Transverse colon (tissue), 4 donors: ENCODE measurements at regions not wholly inside any gene's neighbourhood (a gene's known extent, or its start where the extent isn't known, plus 50 kb on each side); places are given as distances from the start of the nearest gene placed in this dataset.

ENCODE experiments used
- DNase-seq: peaks from one replicate; pipeline ENCODE4 v3.0.0-alpha.2; 2019
- H3K27ac ChIP-seq, 4 donors: fragments of 200-600 bp; sonication (generic); 2 replicates each; pipeline ENCODE4 v1.5.1; 2016 to 2018; ENCODE audit warnings: inconsistent platforms in 4 of 4
- H3K27me3 ChIP-seq: fragments of 200-600 bp; sonication (generic); 2 replicates; pipeline ENCODE4 v1.5.1; 2017; ENCODE audit warnings: inconsistent platforms
- H3K36me3 ChIP-seq, 4 donors: fragments of 200-600 bp; sonication (generic); 2 replicates each; pipeline ENCODE4 v1.5.1; 2017 to 2019; ENCODE audit warnings: inconsistent platforms in 4 of 4
- H3K4me1 ChIP-seq, 4 donors: fragments of 200-600 bp; sonication (generic); 2 replicates each; pipeline ENCODE4 v1.5.1; 2017 to 2020; ENCODE audit warnings: inconsistent platforms in 4 of 4
- H3K4me3 ChIP-seq, 4 donors: fragments of 200-600 bp; sonication (generic); 1 replicate in 1 of 4; 2 replicates in 3 of 4; pipeline versions ENCODE4 v1.5.1 to v1.6.1; 2017 to 2019; ENCODE audit warnings: inconsistent platforms in 4 of 4
- H3K9me3 ChIP-seq, 2 donors: fragments of 200-600 bp; sonication (generic); 2 replicates each; pipeline ENCODE4 v1.5.1; 2017 to 2019; ENCODE audit warnings: inconsistent platforms in 2 of 2
- EP300 ChIP-seq: sonication (generic); formaldehyde crosslinking; IDR thresholded peaks from one replicate; pipeline ENCODE4 v1.6.1; 2017; ENCODE audit warnings: antibody characterized with exemption, low read depth
- POLR2A ChIP-seq: fragments of 450-650 bp; IDR thresholded peaks from one replicate; pipeline ENCODE4 v1.6.1; 2016; ENCODE audit warnings: antibody characterized with exemption, mild to moderate bottlenecking, moderate library complexity
- POLR2AphosphoS5 ChIP-seq, 3 donors: sonication (generic); formaldehyde crosslinking; IDR thresholded peaks; one replicate each; pipeline ENCODE4 v1.6.1; 2016; ENCODE audit warnings: antibody characterized with exemption in 3 of 3
- WGBS, 2 donors: methylation state at CpG; one replicate each; pipeline ENCODE4 v1.1.5; 2018; ENCODE audit warnings: low coverage in 1 of 2; 5-methylcytosine and 5-hydroxymethylcytosine counted together
- in situ Hi-C, 4 donors: fragments of 200-750 bp; cut with MboI; loops; one replicate each; pipeline versions ENCODE4 v1.15.0 to v1.15.1; 2017; ENCODE audit warnings: low sequenced_read_pairs in 3 of 4, low pct_ligation_motif_present in 1 of 4, low pct_unique_long_range_greater_than_20kb in 1 of 4
- intact Hi-C: fragments of 100-400 bp; cut with DNase I; formaldehyde crosslinking; loops from one replicate; pipeline ENCODE4 v1.15.1; 2023; ENCODE audit warnings: low total_unique reads
- TF ChIP-seq, protein P1 (sequence below), 5 experiments: fragments of 200-600 bp in 3 of 5; fragments of 450-650 bp in 2 of 5; sonication (generic) in 3 of 5; IDR thresholded peaks; 1 replicate in 2 of 5; 2 replicates in 3 of 5; pipeline ENCODE4 v1.5.1; 2016 to 2017; ENCODE audit warnings: antibody characterized with exemption in 5 of 5, inconsistent platforms in 3 of 5, mild to moderate bottlenecking in 2 of 5, moderate library complexity in 1 of 5

- no peaks in the 10 kb centered on the region for H3K9me3 ChIP-seq
- H3K4me1 ChIP-seq = no peaks in the 10 kb centered on the region
- in situ Hi-C loops (no loop called here), intact Hi-C loops (no loop called here)
- no peaks in the 10 kb centered on the region for H3K36me3 ChIP-seq
- H3K4me3 ChIP-seq = no peak overlapping the region
- TF ChIP-seq POLR2A (no peak), POLR2AphosphoS5 (IDR thresholded peaks at IDR 0.05) (no peak), EP300 (no peak)
- TF ChIP-seq, protein P1, sequence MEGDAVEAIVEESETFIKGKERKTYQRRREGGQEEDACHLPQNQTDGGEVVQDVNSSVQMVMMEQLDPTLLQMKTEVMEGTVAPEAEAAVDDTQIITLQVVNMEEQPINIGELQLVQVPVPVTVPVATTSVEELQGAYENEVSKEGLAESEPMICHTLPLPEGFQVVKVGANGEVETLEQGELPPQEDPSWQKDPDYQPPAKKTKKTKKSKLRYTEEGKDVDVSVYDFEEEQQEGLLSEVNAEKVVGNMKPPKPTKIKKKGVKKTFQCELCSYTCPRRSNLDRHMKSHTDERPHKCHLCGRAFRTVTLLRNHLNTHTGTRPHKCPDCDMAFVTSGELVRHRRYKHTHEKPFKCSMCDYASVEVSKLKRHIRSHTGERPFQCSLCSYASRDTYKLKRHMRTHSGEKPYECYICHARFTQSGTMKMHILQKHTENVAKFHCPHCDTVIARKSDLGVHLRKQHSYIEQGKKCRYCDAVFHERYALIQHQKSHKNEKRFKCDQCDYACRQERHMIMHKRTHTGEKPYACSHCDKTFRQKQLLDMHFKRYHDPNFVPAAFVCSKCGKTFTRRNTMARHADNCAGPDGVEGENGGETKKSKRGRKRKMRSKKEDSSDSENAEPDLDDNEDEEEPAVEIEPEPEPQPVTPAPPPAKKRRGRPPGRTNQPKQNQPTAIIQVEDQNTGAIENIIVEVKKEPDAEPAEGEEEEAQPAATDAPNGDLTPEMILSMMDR (IDR thresholded peaks at IDR 0.05) = no peak
- DNase-seq = no peak
- H3K27me3 ChIP-seq = no peaks in the 10 kb centered on the region
- H3K27ac ChIP-seq = no peak overlapping the region
- 68% methylated on average over 3 of the region's 3 CpGs; no CpG with 5 or more reads in 1 of the 2 donors for WGBS, 2 donors
Measured at GRCh38 chr11:119798656-119799055, 69.7 kb upstream of the NECTIN1 start.

GRCh38 chr11:119797736-119798135 lies 68.7 kb upstream of the NECTIN1 start:
- no peaks in the 10 kb centered on the region for H3K27me3 ChIP-seq
- H3K27ac ChIP-seq = no peak overlapping the region
- no peak for DNase-seq
- no peaks in the 10 kb centered on the region for H3K36me3 ChIP-seq
- in situ Hi-C loops (no loop called here), intact Hi-C loops (no loop called here)
- H3K4me3 ChIP-seq = no peak overlapping the region
- TF ChIP-seq, protein P1 (IDR thresholded peaks at IDR 0.05) = no peak
- TF ChIP-seq POLR2A (no peak), POLR2AphosphoS5 (IDR thresholded peaks at IDR 0.05) (no peak), EP300 (no peak)
- 65% methylated on average over 4 of the region's 4 CpGs; no CpG with 5 or more reads in 1 of the 2 donors for WGBS, 2 donors
- no peaks in the 10 kb centered on the region for H3K9me3 ChIP-seq
- H3K4me1 ChIP-seq = no peaks in the 10 kb centered on the region

GRCh38 chr11:119797123-119797611 lies 68.2 kb upstream of the NECTIN1 start:
- TF ChIP-seq POLR2AphosphoS5 (IDR thresholded peaks at IDR 0.05) (no peak), POLR2A (no peak), EP300 (no peak)
- TF ChIP-seq, protein P1 (IDR thresholded peaks at IDR 0.05) = no peak
- intact Hi-C loops (no loop called here), in situ Hi-C loops (no loop called here)
- H3K4me1 ChIP-seq = no peaks in the 10 kb centered on the region
- no peaks in the 10 kb centered on the region for H3K9me3 ChIP-seq
- H3K27me3 ChIP-seq = no peaks in the 10 kb centered on the region
- DNase-seq = no peak
- H3K4me3 ChIP-seq = no peak overlapping the region
- H3K27ac ChIP-seq = no peak overlapping the region
- no peaks in the 10 kb centered on the region for H3K36me3 ChIP-seq
- WGBS, 2 donors = 48 to 66% methylated on average over 3 to 12 of the region's 12 CpGs

DNA sequence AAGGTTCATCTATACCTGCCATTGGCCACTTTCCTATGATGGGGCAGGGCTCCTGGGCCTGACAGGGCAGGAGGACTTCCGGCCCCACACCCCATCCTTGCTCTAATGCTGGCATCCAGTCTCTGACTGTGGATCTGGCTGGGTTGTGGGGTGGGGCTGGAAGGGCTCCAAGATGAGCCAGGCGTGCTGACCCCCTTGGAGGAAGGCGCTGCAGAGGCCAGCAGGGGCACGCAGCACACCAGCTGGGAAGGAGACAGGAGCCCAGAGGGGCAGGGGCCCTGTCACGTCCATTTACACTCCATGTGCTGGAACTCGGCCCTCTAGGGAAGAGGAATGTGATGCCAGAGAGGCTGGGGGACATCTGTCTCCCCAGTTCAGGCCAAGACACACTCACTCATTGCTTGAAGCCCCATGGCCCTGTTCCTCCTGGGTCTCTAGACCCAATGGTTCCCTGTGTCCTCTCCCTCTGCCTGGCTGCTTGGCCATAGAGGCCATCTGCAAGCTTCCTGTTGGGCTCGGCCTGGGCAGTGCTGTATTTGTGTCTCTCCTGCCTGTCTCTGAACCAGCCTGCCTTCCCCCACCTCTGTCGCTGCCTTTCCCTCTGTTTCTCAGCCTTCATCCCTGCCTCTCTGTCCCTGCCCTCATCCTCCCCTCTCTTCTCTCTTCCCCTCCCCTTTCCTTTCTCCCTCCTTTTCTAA lies 67.5 kb upstream of the NECTIN1 start:
- intact Hi-C loops = no loop called here
- no peak for DNase-seq
- TF ChIP-seq POLR2A = no peak
- TF ChIP-seq, protein P1 (IDR thresholded peaks at IDR 0.05) = no peak
- TF ChIP-seq EP300 = no peak
- TF ChIP-seq POLR2AphosphoS5 (IDR thresholded peaks at IDR 0.05) = no peak
- Histone ChIP-seq H3K27me3 (no peaks in the 10 kb centered on the region), H3K36me3 (no peaks in the 10 kb centered on the region), H3K9me3 (no peaks in the 10 kb centered on the region), H3K4me1 (no peaks in the 10 kb centered on the region), H3K4me3 (no peak overlapping the region), H3K27ac (no peak overlapping the region)
- WGBS, 2 donors = 87% methylated on average over 8 of the region's 8 CpGs; no CpG with 5 or more reads in 1 of the 2 donors
- in situ Hi-C loops = no loop called here
